Trophoblast cell (in vitro differentiated cells and primary cell): ENCODE measurements at regions not wholly inside any gene's neighbourhood (a gene's known extent, or its start where the extent isn't known, plus 50 kb on each side); places are given as distances from the start of the nearest gene placed in this dataset.

Source experiments
- DNase-seq, 2 donors: peaks; one replicate each; pipeline ENCODE4 v3.0.0-alpha.2; 2016
- H2AFZ ChIP-seq: 2 replicates; pipeline ENCODE4 v1.6.1; 2013; ENCODE audit warnings: low read length, moderate library complexity, mild to moderate bottlenecking; ENCODE audit not compliant: insufficient read depth, poor library complexity
- H2AK5ac ChIP-seq: 2 replicates; pipeline ENCODE4 v1.6.1; 2013; ENCODE audit warnings: mild to moderate bottlenecking, low read length
- H2BK120ac ChIP-seq: 2 replicates; pipeline ENCODE4 v1.6.1; 2013; ENCODE audit warnings: low read length, mild to moderate bottlenecking, moderate library complexity; ENCODE audit not compliant: insufficient read depth, poor library complexity
- H2BK12ac ChIP-seq: 2 replicates; pipeline ENCODE4 v1.6.1; 2013; ENCODE audit warnings: mild to moderate bottlenecking, low read length, moderate library complexity
- H2BK5ac ChIP-seq: 2 replicates; pipeline ENCODE4 v1.6.1; 2013; ENCODE audit warnings: low read length, low read depth, moderate library complexity, mild to moderate bottlenecking; ENCODE audit not compliant: poor library complexity
- H3K14ac ChIP-seq: 2 replicates; pipeline ENCODE4 v1.6.1; 2013; ENCODE audit warnings: mild to moderate bottlenecking, low read length
- H3K18ac ChIP-seq: 2 replicates; pipeline ENCODE4 v1.6.1; 2013; ENCODE audit warnings: mild to moderate bottlenecking, low read length
- H3K23ac ChIP-seq: 2 replicates; pipeline ENCODE4 v1.6.1; 2013; ENCODE audit warnings: low read length
- H3K27ac ChIP-seq: 2 replicates; pipeline ENCODE4 v1.5.1; 2013; ENCODE audit warnings: low read depth, mild to moderate bottlenecking, inconsistent platforms, low read length, moderate library complexity
- H3K27me3 ChIP-seq: 2 replicates; pipeline ENCODE4 v1.6.1; 2013; ENCODE audit warnings: inconsistent platforms, mild to moderate bottlenecking, low read length, moderate library complexity; ENCODE audit not compliant: insufficient read depth
- H3K36me3 ChIP-seq, 2 experiments: 1 replicate in 1 of 2; 2 replicates in 1 of 2; pipeline ENCODE4 v1.6.1; 2013; ENCODE audit warnings: low read length in 2 of 2, mild to moderate bottlenecking in 2 of 2, moderate library complexity in 1 of 2; ENCODE audit not compliant: insufficient read depth in 2 of 2, control insufficient read depth in 1 of 2
- H3K4ac ChIP-seq: 2 replicates; pipeline ENCODE4 v1.6.1; 2013; ENCODE audit warnings: low read depth, mild to moderate bottlenecking, low read length, moderate library complexity
- H3K4me1 ChIP-seq, 2 experiments: 1 replicate in 1 of 2; 2 replicates in 1 of 2; pipeline ENCODE4 v1.6.1; 2013; ENCODE audit warnings: low read length in 2 of 2, mild to moderate bottlenecking in 2 of 2, moderate library complexity in 1 of 2; ENCODE audit not compliant: insufficient read depth in 2 of 2, control insufficient read depth in 1 of 2
- H3K4me2 ChIP-seq: 2 replicates; pipeline ENCODE4 v1.6.1; 2013; ENCODE audit warnings: inconsistent platforms, mild to moderate bottlenecking, low read length, moderate library complexity
- H3K4me3 ChIP-seq: 2 replicates; pipeline ENCODE4 v1.5.1; 2013; ENCODE audit warnings: mild to moderate bottlenecking, low read depth, low read length, inconsistent platforms
- H3K79me1 ChIP-seq: one replicate; pipeline ENCODE4 v1.6.1; 2013; ENCODE audit warnings: low read length
- H3K79me2 ChIP-seq: 2 replicates; pipeline ENCODE4 v1.6.1; 2013; ENCODE audit warnings: low read length, mild to moderate bottlenecking; ENCODE audit not compliant: control insufficient read depth, insufficient read depth, poor library complexity
- H3K9ac ChIP-seq: 2 replicates; pipeline ENCODE4 v1.6.1; 2013; ENCODE audit warnings: mild to moderate bottlenecking, low read length
- H3K9me3 ChIP-seq: 2 replicates; pipeline ENCODE4 v1.6.1; 2013; ENCODE audit warnings: low read depth, mild to moderate bottlenecking, control low read depth, inconsistent platforms, low read length; ENCODE audit not compliant: insufficient read depth
- H4K12ac ChIP-seq: 2 replicates; pipeline ENCODE4 v1.6.1; 2013; ENCODE audit warnings: low read depth, mild to moderate bottlenecking, low read length, moderate library complexity
- H4K8ac ChIP-seq: 2 replicates; pipeline ENCODE4 v1.6.1; 2013; ENCODE audit warnings: low read depth, mild to moderate bottlenecking, low read length, moderate library complexity
- H4K91ac ChIP-seq: one replicate; pipeline ENCODE4 v1.6.1; 2013; ENCODE audit warnings: low read depth, mild to moderate bottlenecking, low read length, moderate library complexity
- WGBS: extraction: QIAGEN DNeasy Blood & Tissue Kit; methylation state at CpG from one replicate; pipeline ENCODE4 v1.1.7; 2013; ENCODE audit warnings: missing lambda C conversion rate; ENCODE audit not compliant: insufficient read length, insufficient coverage; ENCODE audit errors: extremely low coverage; 5-methylcytosine and 5-hydroxymethylcytosine counted together

DNA sequence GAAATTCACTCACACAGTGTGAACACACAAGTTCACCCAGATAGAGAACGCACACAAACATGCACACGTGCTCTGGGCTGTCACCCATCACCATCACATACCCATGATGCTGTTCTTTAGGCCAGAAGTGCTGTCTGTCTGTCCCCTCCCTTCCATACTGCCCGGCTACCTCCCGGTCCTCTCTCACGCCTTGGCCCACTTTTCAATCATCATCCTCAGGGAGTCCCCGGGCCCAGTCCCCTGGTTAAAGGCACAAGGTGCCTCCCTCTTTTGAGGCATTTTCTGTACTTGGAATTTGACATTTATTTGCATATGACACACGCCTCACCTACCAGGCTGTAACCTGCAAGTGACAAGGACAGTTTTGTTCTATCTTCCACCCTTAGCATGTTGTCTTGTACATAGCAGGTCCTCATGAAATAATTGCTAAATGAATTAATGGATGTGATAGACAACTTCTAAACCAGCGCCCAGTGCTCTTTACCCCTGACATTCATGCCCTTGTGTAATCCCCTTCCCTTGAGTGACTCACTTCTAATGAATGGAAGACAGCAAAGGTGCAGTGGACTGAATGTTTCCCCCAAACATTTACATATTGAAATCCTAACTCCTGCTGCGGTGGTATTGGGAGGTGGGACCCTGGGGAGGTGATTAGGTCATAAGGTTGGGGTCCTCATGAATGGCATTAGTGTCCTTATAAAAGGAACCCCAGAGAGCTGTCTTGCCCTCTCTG lies 73.9 kb upstream of the ADPGK start:
- Histone ChIP-seq H3K9me3 (peaks cover 2% of the 10 kb centered on the region), H3K79me2 (no peaks in the 10 kb centered on the region), H3K18ac (no peak overlapping the region), H2BK12ac (no peak overlapping the region), H3K27me3 (no peaks in the 10 kb centered on the region), H3K9ac (no peak overlapping the region), H3K4me3 (no peak overlapping the region), H2AFZ (no peak overlapping the region), H2BK5ac (no peak overlapping the region), H4K8ac (no peak overlapping the region), H4K91ac (no peak overlapping the region), H3K4ac (no peak overlapping the region), H3K79me1 (no peaks in the 10 kb centered on the region), H3K27ac (no peak overlapping the region), H3K36me3 (no peaks in the 10 kb centered on the region), H2BK120ac (no peak overlapping the region), H2AK5ac (no peak overlapping the region), H3K4me2 (no peak overlapping the region), H3K14ac (no peak overlapping the region), H3K23ac (no peak overlapping the region), H3K4me1 (no peaks in the 10 kb centered on the region), H4K12ac (no peak overlapping the region)
- peak in 1 of 2 donors; percentile 6 for DNase-seq
- no CpG with 5 or more reads among the region's 9 CpGs for WGBS

DNA sequence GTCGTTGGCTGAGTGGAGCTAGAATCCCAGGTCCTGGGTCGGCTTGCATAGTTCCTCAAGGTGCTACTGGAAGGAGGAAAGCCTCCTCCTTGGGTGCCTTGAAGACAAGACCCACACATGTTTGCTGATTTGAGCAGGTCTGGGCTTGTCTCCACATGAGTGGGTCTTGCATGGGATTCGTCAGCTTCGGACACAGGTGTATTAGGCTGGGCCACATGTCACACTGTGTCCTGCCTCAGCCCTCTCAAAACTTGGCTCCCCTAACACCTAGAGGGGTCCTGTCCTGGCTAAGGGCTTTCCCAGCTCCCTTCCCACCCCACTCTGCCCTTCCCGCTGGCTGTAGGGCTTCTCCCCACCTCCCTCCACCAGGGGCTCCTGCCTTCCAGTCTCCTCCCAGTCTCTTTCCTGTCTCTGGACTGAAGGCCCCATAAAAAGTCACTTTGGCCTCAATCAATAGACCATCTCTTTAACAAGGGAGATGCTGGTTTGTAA lies 73.0 kb upstream of the ADPGK start:
- H2BK5ac ChIP-seq: no peak overlapping the region
- DNase-seq: no peak
- no peak overlapping the region for H3K14ac ChIP-seq
- no peak overlapping the region for H2AK5ac ChIP-seq
- no peak overlapping the region for H3K4me3 ChIP-seq
- H2BK120ac ChIP-seq: no peak overlapping the region
- H3K9me3 ChIP-seq: peaks cover 3% of the 10 kb centered on the region
- H3K36me3 ChIP-seq: no peaks in the 10 kb centered on the region
- H4K91ac ChIP-seq: no peak overlapping the region
- H2BK12ac ChIP-seq: no peak overlapping the region
- H4K8ac ChIP-seq: no peak overlapping the region
- H3K4me1 ChIP-seq: no peaks in the 10 kb centered on the region
- H4K12ac ChIP-seq: no peak overlapping the region
- no peaks in the 10 kb centered on the region for H3K27me3 ChIP-seq
- no peak overlapping the region for H3K4ac ChIP-seq
- H2AFZ ChIP-seq: no peak overlapping the region
- H3K23ac ChIP-seq: no peak overlapping the region
- H3K4me2 ChIP-seq: no peak overlapping the region
- WGBS: no CpG with 5 or more reads among the region's 5 CpGs
- H3K79me1 ChIP-seq: no peaks in the 10 kb centered on the region
- no peaks in the 10 kb centered on the region for H3K79me2 ChIP-seq
- H3K18ac ChIP-seq: no peak overlapping the region
- no peak overlapping the region for H3K27ac ChIP-seq
- no peak overlapping the region for H3K9ac ChIP-seq

DNA sequence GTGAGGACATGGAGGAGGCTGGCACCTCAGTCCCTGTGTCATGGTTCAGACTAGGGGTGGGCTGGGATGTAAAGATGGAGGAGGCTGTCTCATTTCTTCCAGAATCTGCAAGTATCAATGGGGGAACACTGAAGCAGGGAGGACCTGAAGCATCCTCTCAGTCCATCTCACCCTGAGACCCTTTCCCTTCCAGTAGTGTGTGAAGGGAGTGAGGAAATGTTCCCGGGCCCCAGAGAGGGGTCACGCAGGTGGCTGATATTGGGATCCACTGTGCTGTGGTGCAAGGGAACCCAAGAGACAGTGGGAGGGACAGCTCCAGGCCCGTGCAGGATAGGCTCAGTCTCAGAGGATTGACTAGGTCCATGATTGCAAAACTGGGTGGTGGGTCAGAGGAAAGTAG lies 72.2 kb upstream of the ADPGK start:
- no peaks in the 10 kb centered on the region for H3K79me2 ChIP-seq
- no peak overlapping the region for H2BK12ac ChIP-seq
- H3K27me3 ChIP-seq: no peaks in the 10 kb centered on the region
- no peak overlapping the region for H4K8ac ChIP-seq
- H2BK5ac ChIP-seq: no peak overlapping the region
- H3K36me3 ChIP-seq: no peaks in the 10 kb centered on the region
- no peak overlapping the region for H3K4me2 ChIP-seq
- no peaks in the 10 kb centered on the region for H3K4me1 ChIP-seq
- H4K12ac ChIP-seq: no peak overlapping the region
- no peak overlapping the region for H4K91ac ChIP-seq
- no peak for DNase-seq
- H3K79me1 ChIP-seq: no peaks in the 10 kb centered on the region
- no peak overlapping the region for H2AFZ ChIP-seq
- no peak overlapping the region for H3K27ac ChIP-seq
- no peak overlapping the region for H3K14ac ChIP-seq
- H3K18ac ChIP-seq: no peak overlapping the region
- peaks cover 2% of the 10 kb centered on the region for H3K9me3 ChIP-seq
- no peak overlapping the region for H2BK120ac ChIP-seq
- H3K4me3 ChIP-seq: no peak overlapping the region
- WGBS: no CpG with 5 or more reads among the region's 3 CpGs
- no peak overlapping the region for H2AK5ac ChIP-seq
- no peak overlapping the region for H3K23ac ChIP-seq
- no peak overlapping the region for H3K4ac ChIP-seq
- no peak overlapping the region for H3K9ac ChIP-seq

DNA sequence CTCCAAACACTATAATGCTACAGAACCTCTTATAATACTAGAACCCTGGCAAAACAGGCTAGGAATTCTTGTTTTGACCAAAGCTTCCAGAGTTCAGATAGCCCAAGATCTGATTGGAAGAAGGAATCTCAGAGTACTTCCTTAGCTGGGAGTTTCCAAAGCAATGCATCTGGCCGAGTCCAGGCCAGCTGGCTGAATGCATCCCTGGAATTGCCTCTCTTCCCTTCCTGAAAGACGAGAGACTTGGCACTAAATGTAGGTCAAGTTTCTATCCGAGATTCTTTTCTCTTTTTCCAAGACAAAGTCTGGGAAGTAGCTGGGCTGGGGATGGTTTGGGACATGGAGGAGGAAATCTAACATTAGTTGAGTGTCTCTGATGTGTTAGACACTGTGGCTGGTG lies 68.7 kb upstream of the ADPGK start:
- Histone ChIP-seq H2AK5ac (no peak overlapping the region), H3K79me2 (no peaks in the 10 kb centered on the region), H3K4me1 (no peaks in the 10 kb centered on the region), H2BK12ac (no peak overlapping the region), H3K9me3 (peaks cover 2% of the 10 kb centered on the region), H3K23ac (no peak overlapping the region), H3K4me3 (no peak overlapping the region), H3K4me2 (no peak overlapping the region), H3K4ac (no peak overlapping the region), H4K91ac (no peak overlapping the region), H3K27ac (no peak overlapping the region), H3K79me1 (no peaks in the 10 kb centered on the region), H2BK120ac (no peak overlapping the region), H3K9ac (no peak overlapping the region), H3K27me3 (no peaks in the 10 kb centered on the region), H4K12ac (no peak overlapping the region), H2AFZ (no peak overlapping the region), H3K18ac (no peak overlapping the region), H2BK5ac (no peak overlapping the region), H4K8ac (no peak overlapping the region), H3K36me3 (no peaks in the 10 kb centered on the region), H3K14ac (no peak overlapping the region)
- no peak for DNase-seq
- WGBS: no CpG with 5 or more reads among the region's 3 CpGs
